ENCODE measurements at regions not wholly inside any gene's neighbourhood (a gene's known extent, or its start where the extent isn't known, plus 50 kb on each side); places are given as distances from the start of the nearest gene placed in this dataset.
"Not testable (repeated sequence)": the region's sequence is repeated elsewhere in the genome, so short reads cannot be mapped to it uniquely, and the experiment has no call there.

GRCh38 chrX:11836284-11836683 lies 78.2 kb downstream of the MSL3 start:
- DNase-seq (ENCODE audit: low spot score): no peak

- no peak for DNase-seq (ENCODE audit: low spot score)
These were observed 79.4 kb downstream of the MSL3 start for GRCh38 chrX:11837437-11837836.

- no peak for DNase-seq (ENCODE audit: low spot score)
These were observed 106.1 kb downstream of the MSL3 start for GRCh38 chrX:11864171-11864570.

- no peak for DNase-seq (ENCODE audit: low spot score)
These were observed 109.7 kb downstream of the MSL3 start for GRCh38 chrX:11867610-11868345.

GRCh38 chrX:11870789-11871188 lies 112.8 kb downstream of the MSL3 start:
- DNase-seq (ENCODE audit: low spot score): no peak

- no peak for DNase-seq (ENCODE audit: low spot score)
These were observed 123.6 kb downstream of the MSL3 start for GRCh38 chrX:11881485-11882170.

- no peak for DNase-seq (ENCODE audit: low spot score)
These were observed 128.7 kb downstream of the MSL3 start for GRCh38 chrX:11886745-11887144.

GRCh38 chrX:11887175-11887574 lies 129.1 kb downstream of the MSL3 start:
- DNase-seq (ENCODE audit: low spot score): no peak

GRCh38 chrX:11888421-11888820 lies 130.4 kb downstream of the MSL3 start:
- DNase-seq (ENCODE audit: low spot score): no peak

GRCh38 chrX:11889791-11890190 lies 131.8 kb downstream of the MSL3 start:
- no peak for DNase-seq (ENCODE audit: low spot score)

GRCh38 chrX:11890836-11891514 lies 132.9 kb downstream of the MSL3 start:
- no peak for DNase-seq (ENCODE audit: low spot score)

GRCh38 chrX:11893933-11894710 lies 136.1 kb downstream of the MSL3 start:
- DNase-seq (ENCODE audit: low spot score): no peak

GRCh38 chrX:11899091-11899490 lies 141.1 kb downstream of the MSL3 start:
- DNase-seq (ENCODE audit: low spot score): no peak

- not testable (repeated sequence) for DNase-seq (ENCODE audit: low spot score)
These were observed 147.9 kb downstream of the MSL3 start for GRCh38 chrX:11905933-11906332.

- DNase-seq (ENCODE audit: low spot score): peak; percentile 51
These were observed 150.3 kb downstream of the MSL3 start for GRCh38 chrX:11908371-11908770.

- no peak for DNase-seq (ENCODE audit: low spot score)
These were observed 155.0 kb downstream of the MSL3 start for GRCh38 chrX:11913001-11913400.

- DNase-seq (ENCODE audit: low spot score): no peak
These were observed 171.4 kb downstream of the MSL3 start for GRCh38 chrX:11929476-11929875.

- no peak for DNase-seq (ENCODE audit: low spot score)
These were observed 174.4 kb downstream of the MSL3 start for GRCh38 chrX:11932423-11932822.

GRCh38 chrX:11934089-11934488 lies 176.1 kb downstream of the MSL3 start:
- DNase-seq (ENCODE audit: low spot score): no peak

- DNase-seq (ENCODE audit: low spot score): no peak
These were observed 183.5 kb downstream of the MSL3 start for GRCh38 chrX:11941571-11941970.

- peak; percentile 28 for DNase-seq (ENCODE audit: low spot score)
These were observed 186.5 kb downstream of the MSL3 start for GRCh38 chrX:11944501-11944900.

GRCh38 chrX:11949291-11949690 lies 189.0 kb upstream of the FRMPD4 start:
- no peak for DNase-seq (ENCODE audit: low spot score)
